AG09309 (cell line): ENCODE measurements at regions not wholly inside any gene's neighbourhood (a gene's known extent, or its start where the extent isn't known, plus 50 kb on each side); places are given as distances from the start of the nearest gene placed in this dataset.
A peak's percentile ranks its signal among the peaks of the same experiment; 100 is the strongest.

Experiments used
- DNase-seq: peaks from one replicate; pipeline ENCODE4 v3.0.0-alpha.2; 2010; ENCODE audit warnings: low read depth
- H3K4me3 ChIP-seq: 2 replicates; pipeline ENCODE4 v1.5.1; 2011; ENCODE audit warnings: mild to moderate bottlenecking, low read depth, low read length, moderate library complexity; ENCODE audit not compliant: control insufficient read depth
- CTCF ChIP-seq: IDR thresholded peaks from 2 replicates; pipeline ENCODE4 v1.5.1; 2011; ENCODE audit warnings: mild to moderate bottlenecking, low read depth, low read length, inconsistent platforms; ENCODE audit not compliant: insufficient read depth, control insufficient read depth; ENCODE audit errors: missing control alignments

- no peak for TF ChIP-seq CTCF
- no peak overlapping the region for H3K4me3 ChIP-seq
- no peak for DNase-seq
Measured at GRCh38 chr6:159615918-159616317, 77.1 kb downstream of the SOD2 start.

- no peak for TF ChIP-seq CTCF
- DNase-seq = no peak
Measured at GRCh38 chr6:159610881-159611280, 82.2 kb downstream of the SOD2 start.

GRCh38 chr6:159609652-159610178, 83.3 kb downstream of the SOD2 start:
- no peak for TF ChIP-seq CTCF
- DNase-seq = no peak
- no peak overlapping the region for H3K4me3 ChIP-seq

More at GRCh38 chr6:159610881-159611280, 82.2 kb downstream of the SOD2 start:
- no peak overlapping the region for H3K4me3 ChIP-seq

GRCh38 chr6:159608961-159609651, 83.9 kb downstream of the SOD2 start:
- DNase-seq = no peak
- H3K4me3 ChIP-seq = no peak overlapping the region
- TF ChIP-seq CTCF = peak; percentile 79

GRCh38 chr6:159606786-159607185, 86.3 kb downstream of the SOD2 start:
- TF ChIP-seq CTCF = no peak
- H3K4me3 ChIP-seq = no peak overlapping the region
- DNase-seq = no peak

GRCh38 chr6:159604443-159604956, 88.5 kb downstream of the SOD2 start:
- no peak for TF ChIP-seq CTCF
- H3K4me3 ChIP-seq = no peak overlapping the region
- DNase-seq = no peak
